Breast epithelium (tissue), 3 donors: ENCODE measurements at regions not wholly inside any gene's neighbourhood (a gene's known extent, or its start where the extent isn't known, plus 50 kb on each side); places are given as distances from the start of the nearest gene placed in this dataset.
"Not testable (repeated sequence)": the region's sequence is repeated elsewhere in the genome, so short reads cannot be mapped to it uniquely, and the experiment has no call there.

ENCODE experiments used
- CTCF ChIP-seq, 3 donors: fragments of 450-650 bp; IDR thresholded peaks; one replicate each; pipeline ENCODE4 v1.5.1; 2016 to 2017; ENCODE audit warnings: antibody characterized with exemption in 3 of 3, mild to moderate bottlenecking in 3 of 3, moderate library complexity in 3 of 3
- POLR2A ChIP-seq: fragments of 450-650 bp; IDR thresholded peaks from one replicate; pipeline ENCODE4 v1.6.1; 2016; ENCODE audit warnings: antibody characterized with exemption, mild to moderate bottlenecking, moderate library complexity

DNA sequence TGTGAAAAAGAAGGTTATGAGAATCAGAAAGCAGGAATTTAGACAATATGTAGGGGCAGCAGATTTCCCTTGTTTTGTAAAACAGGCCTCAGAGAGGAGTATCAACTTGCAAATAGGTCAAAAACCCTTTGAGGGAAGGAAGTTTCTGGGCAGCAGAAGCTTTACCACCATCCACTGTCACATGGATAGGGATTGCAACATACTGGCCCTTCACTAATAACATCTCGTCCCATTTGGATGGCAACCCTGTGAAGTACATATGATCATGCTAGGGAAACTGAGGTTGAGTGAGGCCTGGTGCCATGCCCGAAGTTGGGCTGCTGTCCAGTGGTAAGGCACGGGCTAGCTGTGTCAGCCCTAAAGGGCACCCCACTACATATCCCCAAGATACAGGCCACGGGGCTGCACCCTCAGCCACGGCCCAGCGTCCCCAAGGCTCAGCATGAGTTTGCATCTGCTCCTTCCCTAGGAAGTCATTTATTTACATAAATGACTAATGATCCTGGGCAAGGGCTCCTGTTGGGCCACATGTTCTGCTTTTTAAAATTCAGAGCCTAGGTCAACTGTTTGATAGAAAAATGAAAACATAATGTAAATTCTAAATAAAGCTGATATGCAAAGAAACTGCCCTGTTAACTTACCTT, 310.4 kb upstream of the PLGLB1 start:
- not testable (repeated sequence) for TF ChIP-seq CTCF (IDR thresholded peaks at IDR 0.05); POLR2A
